GM13977 (cell line): ENCODE measurements at regions not wholly inside any gene's neighbourhood (a gene's known extent, or its start where the extent isn't known, plus 50 kb on each side); places are given as distances from the start of the nearest gene placed in this dataset.

Experiments used
- DNase-seq: peaks from one replicate; pipeline ENCODE4 v3.0.0; 2012; ENCODE audit warnings: low spot score
- CTCF ChIP-seq: IDR thresholded peaks from 2 replicates; pipeline ENCODE4 v1.5.1; 2012; ENCODE audit warnings: mild to moderate bottlenecking, control low read depth; ENCODE audit not compliant: insufficient read depth; ENCODE audit errors: extremely low read depth, missing control alignments
- in situ Hi-C: fragments of 300-500 bp; cut with MboI; formaldehyde crosslinking; loops from one replicate; pipeline ENCODE4 v1.12.0; 2022; ENCODE audit warnings: low sequenced_read_pairs, low pct_unique_long_range_greater_than_20kb, mixed read lengths, inconsistent platforms; ENCODE audit not compliant: unreplicated experiment

GRCh38 chr9:78676623-78677022 lies 379.7 kb downstream of the PSAT1 start:
- no peak for TF ChIP-seq CTCF
- in situ Hi-C loops: no loop called here
- no peak for DNase-seq

- in situ Hi-C loops: no loop called here
- DNase-seq: no peak
- TF ChIP-seq CTCF: no peak
These were observed 380.4 kb downstream of the PSAT1 start for GRCh38 chr9:78677326-78677725.

GRCh38 chr9:78678877-78679276 lies 382.0 kb downstream of the PSAT1 start:
- in situ Hi-C loops: no loop called here

GRCh38 chr9:78680196-78680595 lies 383.3 kb downstream of the PSAT1 start:
- in situ Hi-C loops: no loop called here
- no peak for TF ChIP-seq CTCF
- no peak for DNase-seq

More at GRCh38 chr9:78678877-78679276, 382.0 kb downstream of the PSAT1 start:
- TF ChIP-seq CTCF: no peak
- no peak for DNase-seq

- no peak for TF ChIP-seq CTCF
- in situ Hi-C loops: no loop called here
- no peak for DNase-seq
These were observed 385.3 kb downstream of the PSAT1 start for GRCh38 chr9:78682216-78682615.

GRCh38 chr9:78685471-78685870 lies 388.5 kb downstream of the PSAT1 start:
- DNase-seq: no peak
- in situ Hi-C loops: no loop called here
- no peak for TF ChIP-seq CTCF

- in situ Hi-C loops: no loop called here
- no peak for TF ChIP-seq CTCF
- DNase-seq: no peak
These were observed 391.9 kb downstream of the PSAT1 start for GRCh38 chr9:78688796-78689195.
